HK-2 (cell line): ENCODE measurements at regions not wholly inside any gene's neighbourhood (a gene's known extent, or its start where the extent isn't known, plus 50 kb on each side); places are given as distances from the start of the nearest gene placed in this dataset.
"Not testable (repeated sequence)": the region's sequence is repeated elsewhere in the genome, so short reads cannot be mapped to it uniquely, and the experiment has no call there.

Source experiments
- DNase-seq: peaks from one replicate; pipeline ENCODE4 v3.0.0-alpha.2; 2018; ENCODE audit not compliant: unreplicated experiment

- not testable (repeated sequence) for DNase-seq
Measured at GRCh38 chr11:37430966-37431632, 833.1 kb upstream of the RAG2 start.

DNA sequence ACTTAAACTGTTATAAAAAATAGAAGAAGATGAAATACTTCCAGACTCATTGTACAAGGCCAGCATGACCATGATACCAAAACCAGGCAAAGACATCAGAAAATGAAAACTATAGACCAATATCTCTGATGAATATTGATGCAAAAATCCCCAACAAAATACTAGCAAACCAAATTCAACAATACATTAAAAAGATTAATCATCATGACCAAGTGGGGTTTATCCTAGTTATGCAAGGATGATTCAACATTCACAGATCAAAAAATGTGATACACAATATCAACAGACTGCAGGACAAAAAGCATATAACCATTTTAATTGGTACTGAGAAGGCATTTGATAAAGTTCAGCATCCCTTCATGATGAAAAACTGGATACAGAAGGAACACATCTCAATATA is 824.5 kb upstream of the RAG2 start:
- DNase-seq: no peak

- DNase-seq: no peak
Measured at GRCh38 chr11:37411289-37411688, 813.3 kb upstream of the RAG2 start.

GRCh38 chr11:37409124-37409523 is 811.1 kb upstream of the RAG2 start:
- DNase-seq: no peak

DNA sequence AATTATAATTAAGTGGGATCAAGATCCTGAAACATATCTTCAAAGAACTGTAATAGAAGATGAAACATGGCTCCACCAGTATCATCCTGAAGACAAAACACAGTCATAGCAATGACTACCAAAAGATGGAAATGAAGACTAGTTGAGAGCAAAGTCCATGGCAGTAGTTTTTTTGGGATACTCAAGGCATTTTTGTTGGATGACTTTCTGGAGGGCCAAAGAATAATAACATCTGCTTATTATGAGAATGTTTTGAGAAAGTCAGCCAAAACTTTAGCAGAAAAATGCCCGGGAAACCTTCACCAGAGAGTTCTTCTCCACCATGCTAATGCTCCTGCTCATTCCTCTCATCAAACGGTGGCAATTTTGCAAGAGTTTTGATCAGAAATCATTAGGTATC is 809.4 kb upstream of the RAG2 start:
- DNase-seq: no peak

GRCh38 chr11:37406651-37407050 is 808.6 kb upstream of the RAG2 start:
- no peak for DNase-seq

GRCh38 chr11:37404231-37404630 is 806.2 kb upstream of the RAG2 start:
- DNase-seq: no peak

DNA sequence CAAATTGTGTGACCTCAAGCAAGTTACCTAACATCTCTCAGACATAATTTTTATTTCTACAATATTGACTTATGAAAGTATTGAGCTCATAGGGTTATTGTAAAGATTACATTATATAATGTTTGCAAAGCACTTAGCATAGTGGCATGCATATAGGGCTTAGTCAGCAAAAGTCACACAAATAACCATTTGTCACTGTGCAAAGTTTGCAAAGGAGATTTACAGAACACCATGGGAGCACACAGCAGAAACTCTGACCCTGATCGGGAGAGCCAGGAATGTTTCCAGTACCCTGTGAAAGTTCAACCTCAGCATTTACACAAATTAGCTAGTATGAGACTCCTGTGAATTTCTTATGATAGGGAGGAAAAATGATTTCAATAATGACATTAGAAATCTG is 804.6 kb upstream of the RAG2 start:
- DNase-seq: no peak

GRCh38 chr11:37394236-37394870 is 796.3 kb upstream of the RAG2 start:
- no peak for DNase-seq

DNA sequence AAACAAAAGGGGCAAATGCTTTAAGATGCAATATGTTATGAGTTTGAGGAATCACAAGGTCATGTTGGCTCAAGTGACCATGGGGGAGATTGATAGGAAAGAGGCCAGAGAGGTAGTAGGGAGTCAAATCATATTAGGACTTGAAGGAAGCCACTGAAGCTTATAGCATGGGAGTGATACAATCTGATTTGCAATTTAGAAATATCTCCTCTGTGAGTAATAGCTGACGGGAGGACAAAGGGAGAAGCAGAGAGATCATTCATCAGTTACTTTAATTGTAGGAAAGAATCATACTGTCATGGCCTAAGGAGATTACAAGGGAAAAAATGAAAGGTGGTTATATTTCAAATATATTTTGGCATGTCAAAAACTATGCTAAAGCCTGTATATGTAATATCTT is 793.6 kb upstream of the RAG2 start:
- DNase-seq: no peak

GRCh38 chr11:37390576-37391083 is 792.6 kb upstream of the RAG2 start:
- DNase-seq: no peak

DNA sequence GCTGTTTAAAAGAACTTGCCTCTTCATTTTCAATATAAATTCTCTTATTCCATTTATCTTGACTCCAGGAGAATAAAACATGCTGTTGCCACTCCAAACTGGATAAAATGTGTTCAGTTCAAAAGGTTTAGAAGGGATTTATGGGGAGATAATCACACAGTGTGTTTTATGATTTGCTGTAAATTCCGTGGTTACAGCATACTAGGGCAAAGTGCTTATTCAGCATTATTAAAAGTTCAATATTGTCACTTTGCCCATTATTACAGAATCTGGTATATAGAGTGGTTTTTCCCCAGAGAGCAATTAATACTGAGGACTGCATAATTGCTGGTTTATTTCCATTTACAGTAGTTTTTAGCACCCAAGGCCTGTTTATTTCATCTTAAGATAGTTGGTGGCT is 780.9 kb upstream of the RAG2 start:
- no peak for DNase-seq

- no peak for DNase-seq
Measured at GRCh38 chr11:37372667-37373066, 774.6 kb upstream of the RAG2 start.

GRCh38 chr11:37371346-37371970 is 773.4 kb upstream of the RAG2 start:
- no peak for DNase-seq

- DNase-seq: no peak
Measured at GRCh38 chr11:37370817-37371216, 772.8 kb upstream of the RAG2 start.

GRCh38 chr11:37364246-37364839 is 766.3 kb upstream of the RAG2 start:
- DNase-seq: no peak

- DNase-seq: no peak
Measured at GRCh38 chr11:37353192-37353591, 755.2 kb upstream of the RAG2 start.

DNA sequence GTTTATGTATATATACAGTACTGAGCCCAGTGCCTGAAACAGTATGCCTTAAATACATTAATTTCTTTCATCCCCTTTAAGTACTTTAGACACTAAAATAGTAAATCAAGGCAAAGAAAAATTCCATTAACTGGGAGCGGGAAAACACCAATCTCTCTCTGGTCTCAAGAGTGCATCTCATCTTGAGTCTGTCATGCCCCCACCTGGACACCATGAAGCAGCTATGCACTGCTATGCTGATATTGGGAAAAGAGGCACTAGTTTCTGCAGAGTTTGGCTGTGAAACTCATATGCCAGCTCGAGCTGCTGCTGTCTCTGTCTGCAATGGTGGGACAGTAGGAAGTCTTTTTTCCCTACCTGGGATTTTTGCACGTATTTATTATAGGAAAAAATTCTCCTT is 754.4 kb upstream of the RAG2 start:
- no peak for DNase-seq

- DNase-seq: no peak
Measured at GRCh38 chr11:37343290-37343689, 745.3 kb upstream of the RAG2 start.

DNA sequence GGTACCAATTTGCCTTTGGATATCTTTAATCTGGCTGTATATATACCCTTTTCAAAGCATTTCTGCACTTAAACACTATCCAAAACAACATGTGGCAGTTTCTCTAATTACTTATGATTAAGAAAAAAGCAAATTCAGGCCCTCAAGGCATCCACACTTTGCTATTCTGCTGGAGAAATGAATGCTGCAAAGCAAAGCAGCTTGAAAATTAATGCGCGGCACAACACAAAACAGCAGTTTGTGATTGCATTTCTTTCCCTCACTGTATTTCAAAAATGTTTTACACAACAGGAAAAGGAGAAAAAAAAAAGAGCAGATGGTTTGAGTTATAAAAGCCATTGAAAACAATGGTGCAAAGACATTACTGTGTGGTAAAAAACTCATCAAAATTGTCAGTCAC is 738.4 kb upstream of the RAG2 start:
- no peak for DNase-seq

DNA sequence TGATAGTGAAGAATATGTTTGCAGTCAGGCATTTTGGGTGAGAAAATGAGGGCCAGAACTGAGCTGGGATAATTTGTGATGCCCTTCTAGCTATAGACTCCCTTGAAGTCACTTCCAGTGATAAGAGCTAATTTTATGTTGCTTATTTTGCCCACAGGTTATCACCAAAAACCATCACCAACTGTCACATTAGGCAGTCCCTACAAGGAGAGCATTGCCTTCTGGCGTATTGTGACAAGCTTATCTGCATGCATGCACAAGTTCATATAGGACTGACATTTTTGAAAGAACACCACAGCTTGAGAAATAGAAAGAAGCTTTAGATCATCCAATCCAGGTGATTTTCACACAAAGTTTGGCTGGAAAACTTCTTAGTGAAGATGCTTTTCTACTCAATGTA is 735.3 kb upstream of the RAG2 start:
- DNase-seq: no peak

DNA sequence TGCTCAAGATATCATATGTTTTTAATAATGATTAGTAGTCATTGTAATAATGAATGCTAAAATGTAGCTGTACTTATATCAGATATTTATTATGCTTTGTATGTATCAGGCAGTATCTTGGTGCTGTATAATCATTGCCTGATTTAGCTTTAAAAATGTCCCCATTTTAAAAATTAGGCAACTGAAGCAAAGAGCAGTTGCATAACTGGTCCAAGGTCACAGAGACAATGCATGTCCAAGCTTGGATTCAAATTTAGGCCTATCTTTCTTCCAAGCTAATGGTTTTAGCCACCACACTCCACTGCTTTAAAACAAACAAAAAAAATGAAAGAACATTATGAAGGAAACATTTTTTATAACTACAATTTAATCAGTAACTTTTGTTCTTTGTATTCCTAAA is 725.8 kb upstream of the RAG2 start:
- DNase-seq: no peak
